ENCODE measurements at regions not wholly inside any gene's neighbourhood (a gene's known extent, or its start where the extent isn't known, plus 50 kb on each side); places are given as distances from the start of the nearest gene placed in this dataset.

DNA sequence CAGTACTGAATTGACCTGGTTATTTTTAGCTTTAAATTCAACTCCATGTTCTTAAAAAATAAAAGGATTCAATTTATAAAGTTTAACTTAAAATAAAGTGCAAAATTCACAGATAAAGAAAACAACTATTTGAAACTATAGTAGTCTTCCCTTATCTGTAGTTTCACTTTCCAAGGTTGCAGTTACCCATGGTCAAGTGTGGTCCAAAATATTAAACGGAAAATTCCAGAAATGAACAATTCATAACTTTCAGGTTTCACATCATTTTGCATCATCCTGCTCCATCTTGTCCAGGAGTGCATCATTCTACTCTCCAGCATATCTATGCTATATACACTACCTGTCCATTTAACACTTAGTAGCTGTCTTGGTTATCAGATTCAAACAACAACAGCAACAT is 54.5 kb upstream of the ZNF804A start:
- H3K9ac ChIP-seq (ENCODE audit: low read length) = no peak overlapping the region
- no peaks in the 10 kb centered on the region for H3K36me3 ChIP-seq (ENCODE audit: control insufficient read depth, insufficient read depth, low read length)
- H3K4me1 ChIP-seq (ENCODE audit: control insufficient read depth, insufficient read depth, low read length) = no peaks in the 10 kb centered on the region
- no peak overlapping the region for H3K4me3 ChIP-seq (ENCODE audit: low read depth, low read length)
- H3K27ac ChIP-seq (ENCODE audit: low read depth, low read length) = no peak overlapping the region
- no peaks in the 10 kb centered on the region; the same call in 1 of the 2 replicates for H3K9me3 ChIP-seq (ENCODE audit: control insufficient read depth, insufficient read depth, low read depth, low read length)
- H3K27me3 ChIP-seq (ENCODE audit: control insufficient read depth, insufficient read depth, low read length) = no peaks in the 10 kb centered on the region
